HCT116 (cell line): ENCODE measurements at regions not wholly inside any gene's neighbourhood (a gene's known extent, or its start where the extent isn't known, plus 50 kb on each side); places are given as distances from the start of the nearest gene placed in this dataset.

Source experiments
- ATAC-seq: fragments of 200-7000 bp; cut with Tn5 transposase; 2 replicates; pipeline ENCODE4 v1.9.1; 2020; ENCODE audit warnings: mild to moderate bottlenecking, moderate library complexity
- BruUV-seq: library from RNA; stranded (reverse); fragments of 400-500 nt; replicated peaks from 2 replicates; lab custom pipeline; 2021; lab: Mats Ljungman, UMichigan
- CTCF ChIA-PET: fragments of 300-600 bp; sonication (Branson Sonifier 250); formaldehyde crosslinking; loops from one replicate; lab custom pipeline; 2021; ENCODE audit warnings: antibody characterized with exemption; lab: Charles Lee
- POLR2A ChIA-PET: fragments of 300-600, 350-600 bp; sonication (Branson Sonifier 250); formaldehyde crosslinking; loops from one replicate; lab custom pipeline; 2021; ENCODE audit warnings: antibody characterized with exemption; lab: Charles Lee
- RAD21 ChIA-PET, 2 experiments: fragments of 300-600 bp; sonication (Branson Sonifier 250); formaldehyde crosslinking; loops; one replicate each; lab custom pipeline; 2023; ENCODE audit warnings: low total read pairs in 2 of 2; ENCODE audit not compliant: uncharacterized antibody in 2 of 2, unreplicated experiment in 2 of 2, low non-redundant PET in 1 of 2; lab: Charles Lee
- DNase-seq: peaks from one replicate; pipeline ENCODE4 v3.0.0-alpha.2; 2010; ENCODE audit warnings: low read depth, low spot score
- H2AFZ ChIP-seq: fragments of 200-600 bp; shearing (Covaris generic), sonication (generic); 2 replicates; pipeline ENCODE4 v1.6.1; 2017; ENCODE audit warnings: low read depth, mixed run types, mixed read lengths, antibody characterized with exemption, low read length; ENCODE audit not compliant: poor library complexity, severe bottlenecking
- H3K27ac ChIP-seq: 2 replicates; pipeline ENCODE4 v1.5.1; 2012; ENCODE audit warnings: low read depth, low read length
- H3K27me3 ChIP-seq: fragments of 200-600 bp; sonication (generic); 2 replicates; pipeline ENCODE4 v1.6.1; 2016; ENCODE audit warnings: mixed run types, low read length, mixed read lengths; ENCODE audit not compliant: insufficient read depth
- H3K36me3 ChIP-seq, 2 experiments: fragments of 200-500 bp in 1 of 2; fragments of 200-600 bp in 1 of 2; sonication (Bioruptor generic) in 1 of 2; sonication (generic) in 1 of 2; 2 replicates each; pipeline versions ENCODE4 v1.5.1 to v1.6.1; 2014 to 2016; ENCODE audit warnings: low read length in 2 of 2, inconsistent platforms in 1 of 2, mixed read lengths in 1 of 2, mixed run types in 1 of 2; ENCODE audit not compliant: insufficient read depth in 2 of 2, control insufficient read depth in 1 of 2
- H3K4me1 ChIP-seq, 2 experiments: fragments of 200-600 bp in 1 of 2; sonication (generic) in 1 of 2; 2 replicates each; pipeline versions ENCODE4 v1.5.1 to v1.6.1; 2012 to 2017; ENCODE audit warnings: low read length in 2 of 2, inconsistent platforms in 1 of 2, mild to moderate bottlenecking in 1 of 2, mixed read lengths in 1 of 2, mixed run types in 1 of 2, moderate library complexity in 1 of 2; ENCODE audit not compliant: insufficient read depth in 2 of 2, control insufficient read depth in 1 of 2
- H3K4me2 ChIP-seq: fragments of 200-600 bp; sonication (generic); 2 replicates; pipeline ENCODE4 v1.6.1; 2017; ENCODE audit warnings: mixed run types, low read length, mixed read lengths
- H3K4me3 ChIP-seq, 2 experiments: fragments of 200-600 bp in 1 of 2; sonication (generic) in 1 of 2; replicated peaks in 1 of 2; 2 replicates each; pipeline ENCODE4 v1.5.1; 2011 to 2016; ENCODE audit warnings: low read length in 2 of 2, control low read depth in 1 of 2, low read depth in 1 of 2, mild to moderate bottlenecking in 1 of 2, mixed read lengths in 1 of 2, mixed run types in 1 of 2
- H3K79me2 ChIP-seq: fragments of 200-600 bp; sonication (generic); 2 replicates; pipeline ENCODE4 v1.6.1; 2017; ENCODE audit warnings: mild to moderate bottlenecking, mixed run types, low read length, moderate library complexity, mixed read lengths; ENCODE audit not compliant: insufficient read depth
- H3K9ac ChIP-seq: fragments of 200-600 bp; sonication (generic); 2 replicates; pipeline ENCODE4 v1.6.1; 2016; ENCODE audit warnings: low read length, mixed read lengths
- H3K9me2 ChIP-seq: fragments of 200-600 bp; sonication (generic), shearing (Covaris generic); 2 replicates; pipeline ENCODE4 v1.6.1; 2017; ENCODE audit warnings: mixed run types, mild to moderate bottlenecking, moderate library complexity; ENCODE audit not compliant: insufficient read depth
- H3K9me3 ChIP-seq, 2 experiments: fragments of 200-500 bp in 1 of 2; fragments of 200-600 bp in 1 of 2; sonication (Bioruptor generic) in 1 of 2; sonication (generic) in 1 of 2; 2 replicates each; pipeline ENCODE4 v1.6.1; 2014 to 2017; ENCODE audit warnings: low read length in 2 of 2, mixed read lengths in 2 of 2, inconsistent platforms in 1 of 2, low read depth in 1 of 2, mild to moderate bottlenecking in 1 of 2, mixed run types in 1 of 2, moderate library complexity in 1 of 2; ENCODE audit not compliant: control insufficient read depth in 1 of 2, insufficient read depth in 1 of 2
- H4K20me1 ChIP-seq: fragments of 200-600 bp; sonication (generic), shearing (Covaris generic); 2 replicates; pipeline ENCODE4 v1.6.1; 2017; ENCODE audit warnings: mixed run types, mild to moderate bottlenecking, moderate library complexity; ENCODE audit not compliant: insufficient read depth
- EGR1 ChIP-seq: IDR thresholded peaks from 2 replicates; pipeline ENCODE4 v1.6.1; 2012; ENCODE audit warnings: low read depth
- EZH2 ChIP-seq: fragments of 200-600 bp; sonication (generic); IDR thresholded peaks from 2 replicates; pipeline ENCODE4 v1.6.1; 2017; ENCODE audit warnings: antibody characterized with exemption, mixed run types
- EZH2phosphoT487 ChIP-seq: fragments of 200-600 bp; IDR thresholded peaks from 2 replicates; pipeline ENCODE4 v1.6.1; 2018; ENCODE audit warnings: antibody characterized with exemption, borderline replicate concordance
- FOSL1 ChIP-seq: IDR thresholded peaks from 2 replicates; pipeline ENCODE4 v1.6.1; 2012; ENCODE audit warnings: low read depth
- JUND ChIP-seq: IDR thresholded peaks from 2 replicates; pipeline ENCODE4 v1.6.1; 2012
- POLR2A ChIP-seq: IDR thresholded peaks from 2 replicates; pipeline ENCODE4 v1.7.0; 2011; ENCODE audit warnings: borderline replicate concordance; ENCODE audit not compliant: insufficient read depth, insufficient read length; ENCODE audit errors: extremely low read depth
- POLR2AphosphoS5 ChIP-seq: IDR thresholded peaks from 2 replicates; pipeline ENCODE4 v1.6.1; 2011; ENCODE audit warnings: mild to moderate bottlenecking, low read depth, low read length, moderate library complexity
- REST ChIP-seq: IDR thresholded peaks from 2 replicates; pipeline ENCODE4 v1.6.1; 2012; ENCODE audit warnings: low read depth
- SP1 ChIP-seq: IDR thresholded peaks from 2 replicates; pipeline ENCODE4 v1.6.1; 2012; ENCODE audit warnings: low read depth
- ZBTB33 ChIP-seq: IDR thresholded peaks from 2 replicates; pipeline ENCODE4 v1.6.1; 2011; ENCODE audit warnings: mild to moderate bottlenecking, low read length, moderate library complexity; ENCODE audit not compliant: insufficient replicate concordance; ENCODE audit errors: extremely low read depth
- ZFX ChIP-seq: fragments of 450-650 bp; IDR thresholded peaks from 2 replicates; pipeline ENCODE4 v1.6.1; 2017
- ZNF274 ChIP-seq: fragments of 200-500 bp; sonication (Bioruptor generic); IDR thresholded peaks from 2 replicates; pipeline ENCODE4 v1.6.1; 2014; ENCODE audit warnings: mild to moderate bottlenecking, low read depth, low read length, inconsistent platforms
- intact Hi-C: fragments of 100-400 bp; cut with micrococcal nuclease; formaldehyde crosslinking; loops from 2 replicates; pipeline ENCODE4 v1.10.0; 2022
- TF ChIP-seq, protein P1 (sequence below): IDR thresholded peaks from 2 replicates; pipeline ENCODE4 v1.6.1; 2012

DNA sequence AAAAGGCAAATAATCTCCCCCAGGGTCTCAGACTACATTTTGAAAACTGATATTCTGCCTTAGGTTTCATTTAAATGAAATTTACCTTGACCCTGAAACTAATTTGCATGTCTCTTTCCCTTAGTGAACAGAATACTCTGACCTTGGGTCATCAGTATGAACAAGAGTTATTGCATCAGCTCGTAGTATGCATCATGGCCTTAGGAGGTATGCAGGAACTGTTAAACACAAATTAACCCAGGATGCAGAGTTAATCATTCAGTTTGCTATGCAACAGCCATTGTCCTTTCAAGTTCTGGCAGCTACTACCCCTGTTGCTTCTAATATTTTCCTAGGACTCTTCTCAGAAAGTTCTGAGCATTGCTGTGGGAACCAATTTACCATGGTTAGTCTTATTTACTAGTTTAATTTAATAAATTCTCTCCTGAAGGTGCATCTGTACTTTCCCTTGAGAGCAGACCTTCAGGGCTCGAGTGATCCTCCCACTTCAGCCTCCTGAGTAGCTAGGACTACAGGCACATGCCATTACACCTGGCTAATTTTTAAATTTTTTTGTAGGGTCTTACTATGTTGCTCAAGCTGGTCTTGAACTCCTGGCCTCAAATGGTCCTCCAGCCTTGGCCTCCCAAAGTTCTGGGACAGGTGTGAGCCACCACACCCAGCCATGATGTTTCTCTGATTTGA lies 126.7 kb downstream of the TTC6 start (continued):
- TF ChIP-seq EZH2 = no peak
- TF ChIP-seq, protein P1, sequence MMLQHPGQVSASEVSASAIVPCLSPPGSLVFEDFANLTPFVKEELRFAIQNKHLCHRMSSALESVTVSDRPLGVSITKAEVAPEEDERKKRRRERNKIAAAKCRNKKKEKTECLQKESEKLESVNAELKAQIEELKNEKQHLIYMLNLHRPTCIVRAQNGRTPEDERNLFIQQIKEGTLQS = no peak

DNA sequence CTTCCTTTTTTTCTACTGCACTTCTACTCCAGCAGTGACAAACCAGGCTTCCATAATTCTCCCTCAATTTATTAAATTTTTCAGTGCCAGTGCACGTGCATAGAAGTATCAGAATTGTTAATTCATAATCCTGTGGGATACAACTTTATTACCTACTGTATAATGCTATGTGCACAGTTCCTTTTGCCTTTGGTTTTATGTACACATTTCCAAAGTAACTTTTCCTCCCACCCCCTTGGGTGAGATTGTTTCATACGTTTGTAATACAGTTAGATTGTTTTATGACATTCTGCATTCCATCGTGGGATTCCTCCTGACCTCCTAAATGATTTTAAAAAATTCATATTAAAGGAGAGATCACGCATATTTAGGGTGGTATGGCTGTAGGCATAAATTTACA lies 128.1 kb downstream of the TTC6 start:
- Histone ChIP-seq H4K20me1 (no peaks in the 10 kb centered on the region), H3K9me2 (no peaks in the 10 kb centered on the region), H3K9me3 (no peaks in the 10 kb centered on the region), H3K27me3 (no peaks in the 10 kb centered on the region), H3K79me2 (no peaks in the 10 kb centered on the region), H3K4me1 (no peaks in the 10 kb centered on the region), H3K9ac (no peak overlapping the region), H2AFZ (no peak overlapping the region), H3K36me3 (no peaks in the 10 kb centered on the region), H3K4me3 (no peak overlapping the region), H3K4me2 (no peak overlapping the region), H3K27ac (no peak overlapping the region)
- POLR2A ChIA-PET = no interaction called here
- intact Hi-C loops = no loop called here
- RAD21 ChIA-PET = no interaction called here
- CTCF ChIA-PET = no interaction called here
- DNase-seq (no peak), ATAC-seq (no peak)
- BruUV-seq = no TSS peak
- no peak for TF ChIP-seq FOSL1
- TF ChIP-seq POLR2A = no peak
- no peak for TF ChIP-seq EGR1

DNA sequence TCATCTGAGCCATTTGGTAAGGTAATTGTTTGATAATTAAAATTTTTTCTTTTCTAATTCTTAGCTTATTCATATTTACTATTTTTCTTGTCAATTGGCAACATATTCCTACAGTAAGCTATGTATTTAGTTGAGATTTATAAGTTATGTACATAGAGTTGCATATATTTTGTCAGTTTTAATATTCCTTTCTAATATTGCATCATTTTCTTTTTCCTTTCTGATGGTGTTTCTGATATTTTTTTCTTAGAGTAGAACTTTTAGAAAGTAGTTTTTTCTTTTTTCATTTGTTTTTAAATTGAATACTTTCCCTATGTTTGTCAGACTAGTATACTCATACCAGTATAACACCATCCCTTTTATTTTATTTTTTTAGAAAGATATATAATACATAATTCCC lies 131.3 kb downstream of the TTC6 start:
- DNase-seq = no peak
- ChIA-PET CTCF (no interaction called here), POLR2A (interaction anchor here (0.6 kb wide), 1 partner anchor 12 kb away, joined by 4 read pairs; no protein-coding TSS in a partner anchor), RAD21 (no interaction called here)
- no peak for ATAC-seq
- intact Hi-C loops = no loop called here
- no TSS peak for BruUV-seq
- no peak overlapping the region for H3K27ac ChIP-seq
- no peaks in the 10 kb centered on the region for H4K20me1 ChIP-seq
- H3K36me3 ChIP-seq = no peaks in the 10 kb centered on the region
- H3K27me3 ChIP-seq = no peaks in the 10 kb centered on the region
- no peak overlapping the region for H3K4me3 ChIP-seq
- H3K9ac ChIP-seq = no peak overlapping the region
- H3K4me2 ChIP-seq = no peak overlapping the region
- H2AFZ ChIP-seq = no peak overlapping the region
- no peaks in the 10 kb centered on the region for H3K79me2 ChIP-seq
- H3K4me1 ChIP-seq = no peaks in the 10 kb centered on the region
- H3K9me2 ChIP-seq = no peaks in the 10 kb centered on the region
- H3K9me3 ChIP-seq = no peaks in the 10 kb centered on the region
- no peak for TF ChIP-seq ZNF274
- TF ChIP-seq POLR2AphosphoS5 = no peak
- TF ChIP-seq, protein P1 = no peak
- no peak for TF ChIP-seq ZFX
- TF ChIP-seq REST = no peak
- TF ChIP-seq EZH2 = no peak
- TF ChIP-seq EZH2phosphoT487 = no peak
- TF ChIP-seq SP1 = no peak
- no peak for TF ChIP-seq JUND
- no peak for TF ChIP-seq ZBTB33
